SK-N-SH (cell line): ENCODE measurements at regions not wholly inside any gene's neighbourhood (a gene's known extent, or its start where the extent isn't known, plus 50 kb on each side); places are given as distances from the start of the nearest gene placed in this dataset.

Experiments
- CTCF ChIA-PET: fragments of 300-600, 350-600 bp; formaldehyde crosslinking; extraction: SDS; loops from one replicate; lab custom pipeline; 2021; lab: Yijun Ruan, JAX
- POLR2A ChIA-PET: fragments of 350-600 bp; sonication (Branson Sonifier 250); formaldehyde crosslinking; extraction: SDS; loops from one replicate; lab custom pipeline; 2020; ENCODE audit warnings: antibody characterized with exemption, inconsistent platforms; lab: Yijun Ruan, JAX
- DNase-seq: peaks from one replicate; pipeline ENCODE4 v3.0.0; 2012
- H2AFZ ChIP-seq: fragments of 200-600 bp; sonication (generic); 2 replicates; pipeline ENCODE4 v1.8.1; 2016; ENCODE audit warnings: antibody characterized with exemption, mild to moderate bottlenecking, low read depth
- H3F3A ChIP-seq: fragments of 200-600 bp; sonication (generic); replicated peaks from 2 replicates; pipeline ENCODE3; 2016; ENCODE audit warnings: antibody characterized with exemption, mild to moderate bottlenecking; ENCODE audit not compliant: insufficient read depth
- H3K27ac ChIP-seq, 2 experiments: fragments of 200-500 bp in 1 of 2; fragments of 200-600 bp in 1 of 2; sonication (Bioruptor generic) in 1 of 2; sonication (generic), shearing (Covaris generic) in 1 of 2; 2 replicates each; pipeline versions ENCODE4 v1.5.1 to v1.6.1; 2014 to 2016; ENCODE audit warnings: low read depth in 2 of 2, inconsistent platforms in 1 of 2, low read length in 1 of 2, mild to moderate bottlenecking in 1 of 2, mixed read lengths in 1 of 2
- H3K27me3 ChIP-seq: fragments of 200-600 bp; sonication (generic), shearing (Covaris generic); 2 replicates; pipeline ENCODE4 v1.6.1; 2016; ENCODE audit warnings: mixed run types; ENCODE audit not compliant: insufficient read depth
- H3K36me3 ChIP-seq, 2 experiments: fragments of 200-500 bp in 1 of 2; fragments of 200-600 bp in 1 of 2; sonication (Bioruptor generic) in 1 of 2; sonication (generic) in 1 of 2; replicated peaks in 1 of 2; 2 replicates each; pipeline versions ENCODE3 to v1.5.1; 2014 to 2016; ENCODE audit warnings: low read length in 1 of 2, mild to moderate bottlenecking in 1 of 2; ENCODE audit not compliant: insufficient read depth in 2 of 2, control insufficient read depth in 1 of 2
- H3K4me1 ChIP-seq, 2 experiments: fragments of 200-500 bp in 1 of 2; fragments of 200-600 bp in 1 of 2; sonication (Bioruptor generic) in 1 of 2; sonication (generic), shearing (Covaris generic) in 1 of 2; 2 replicates each; pipeline versions ENCODE4 v1.5.1 to v1.6.1; 2014 to 2016; ENCODE audit warnings: low read depth in 1 of 2, low read length in 1 of 2, mixed run types in 1 of 2; ENCODE audit not compliant: insufficient read depth in 2 of 2, control insufficient read depth in 1 of 2
- H3K4me2 ChIP-seq: fragments of 200-600 bp; sonication (generic), shearing (Covaris generic); 2 replicates; pipeline ENCODE4 v1.6.1; 2017; ENCODE audit warnings: mixed run types
- H3K4me3 ChIP-seq, 2 experiments: fragments of 200-500 bp in 1 of 2; fragments of 200-600 bp in 1 of 2; sonication (Bioruptor generic) in 1 of 2; sonication (generic), shearing (Covaris generic) in 1 of 2; 2 replicates each; pipeline versions ENCODE4 v1.5.1 to v1.8.1; 2014 to 2016; ENCODE audit warnings: low read depth in 2 of 2, inconsistent platforms in 1 of 2, low read length in 1 of 2, mild to moderate bottlenecking in 1 of 2, mixed read lengths in 1 of 2, moderate library complexity in 1 of 2
- H3K79me2 ChIP-seq: fragments of 200-600 bp; sonication (generic); 2 replicates; pipeline ENCODE4 v1.8.1; 2017; ENCODE audit warnings: mild to moderate bottlenecking; ENCODE audit not compliant: insufficient read depth
- H3K9ac ChIP-seq: fragments of 200-600 bp; sonication (generic); 2 replicates; pipeline ENCODE4 v1.6.1; 2017; ENCODE audit warnings: mixed run types
- H3K9me2 ChIP-seq: fragments of 200-600 bp; sonication (generic); 2 replicates; pipeline ENCODE4 v1.6.1; 2017; ENCODE audit warnings: mixed run types
- H3K9me3 ChIP-seq: fragments of 200-600 bp; sonication (generic); 2 replicates; pipeline ENCODE4 v1.6.1; 2017; ENCODE audit warnings: mixed run types, mild to moderate bottlenecking, moderate library complexity
- H4K20me1 ChIP-seq: fragments of 200-600 bp; sonication (generic); 2 replicates; pipeline ENCODE4 v1.6.1; 2017; ENCODE audit warnings: mild to moderate bottlenecking, mixed run types; ENCODE audit not compliant: insufficient read depth
- CHD2 ChIP-seq: fragments of 150-350 bp; IDR thresholded peaks from 2 replicates; pipeline ENCODE4 v1.6.1; 2018; ENCODE audit warnings: low read length; ENCODE audit not compliant: partially characterized antibody
- ELF1 ChIP-seq: IDR thresholded peaks from 2 replicates; pipeline ENCODE4 v1.4.0; 2012
- EP300 ChIP-seq, 2 experiments: IDR thresholded peaks; 2 replicates each; pipeline versions ENCODE4 v1.4.0 to v1.6.1; 2012; ENCODE audit warnings: borderline replicate concordance in 1 of 2, low read depth in 1 of 2, low read length in 1 of 2
- FOSL2 ChIP-seq: IDR thresholded peaks from 2 replicates; pipeline ENCODE4 v1.4.0; 2012; ENCODE audit warnings: low read depth, mild to moderate bottlenecking, moderate library complexity, borderline replicate concordance
- FOXM1 ChIP-seq: IDR thresholded peaks from 2 replicates; pipeline ENCODE4 v1.4.0; 2012; ENCODE audit warnings: low read depth, mild to moderate bottlenecking
- GABPA ChIP-seq: IDR thresholded peaks from 2 replicates; pipeline ENCODE4 v1.4.0; 2012; ENCODE audit warnings: low read depth, mild to moderate bottlenecking
- GATA2 ChIP-seq: sonication (generic); formaldehyde crosslinking; IDR thresholded peaks from 2 replicates; pipeline ENCODE4 v1.5.0; 2020; ENCODE audit warnings: mild to moderate bottlenecking, missing genetic modification reagents
- MEF2A ChIP-seq: IDR thresholded peaks from 2 replicates; pipeline ENCODE4 v1.4.0; 2012; ENCODE audit warnings: low read depth, borderline replicate concordance
- MXI1 ChIP-seq: IDR thresholded peaks from 2 replicates; pipeline ENCODE4 v1.6.1; 2012; ENCODE audit warnings: mild to moderate bottlenecking, low read depth, low read length, improper control_type of control experiment
- NFIC ChIP-seq: IDR thresholded peaks from 2 replicates; pipeline ENCODE4 v1.4.0; 2012; ENCODE audit warnings: borderline replicate concordance
- NRF1 ChIP-seq: IDR thresholded peaks from 2 replicates; pipeline ENCODE4 v1.6.1; 2012; ENCODE audit warnings: low read depth, mild to moderate bottlenecking, low read length
- RAD21 ChIP-seq: IDR thresholded peaks from 2 replicates; pipeline ENCODE4 v1.6.1; 2012; ENCODE audit warnings: mild to moderate bottlenecking, low read length
- RCOR1 ChIP-seq: fragments of 150-350 bp; IDR thresholded peaks from 2 replicates; pipeline ENCODE4 v1.6.1; 2017; ENCODE audit warnings: antibody characterized with exemption, low read length
- RFX5 ChIP-seq: IDR thresholded peaks from 2 replicates; pipeline ENCODE4 v1.6.1; 2012; ENCODE audit warnings: mild to moderate bottlenecking, improper control_type of control experiment, low read length
- SIN3A ChIP-seq: IDR thresholded peaks from 2 replicates; pipeline ENCODE4 v1.6.1; 2012; ENCODE audit warnings: low read depth, mild to moderate bottlenecking, low read length, moderate library complexity, borderline replicate concordance
- SMC3 ChIP-seq: IDR thresholded peaks from 2 replicates; pipeline ENCODE4 v1.6.1; 2012; ENCODE audit warnings: low read depth, low read length, improper control_type of control experiment
- YY1 ChIP-seq: IDR thresholded peaks from 2 replicates; pipeline ENCODE4 v1.4.0; 2012; ENCODE audit warnings: low read depth, mild to moderate bottlenecking
- WGBS: methylation state at CpG from one replicate; pipeline ENCODE4 v1.1.6; 2017; ENCODE audit warnings: low lambda C conversion rate; 5-methylcytosine and 5-hydroxymethylcytosine counted together
- TF ChIP-seq, protein P1 (sequence below): fragments of 150-350 bp; IDR thresholded peaks from 2 replicates; pipeline ENCODE4 v1.6.1; 2017; ENCODE audit warnings: antibody characterized with exemption, low read length, low read depth, borderline replicate concordance
- TF ChIP-seq, protein P2 (sequence below): fragments of 150-350 bp; IDR thresholded peaks from 2 replicates; pipeline ENCODE4 v1.6.1; 2016; ENCODE audit warnings: mild to moderate bottlenecking, low read depth, low read length
- TF ChIP-seq, protein P3 (sequence below): IDR thresholded peaks from 2 replicates; pipeline ENCODE4 v1.4.0; 2012; ENCODE audit warnings: low read depth, borderline replicate concordance

DNA sequence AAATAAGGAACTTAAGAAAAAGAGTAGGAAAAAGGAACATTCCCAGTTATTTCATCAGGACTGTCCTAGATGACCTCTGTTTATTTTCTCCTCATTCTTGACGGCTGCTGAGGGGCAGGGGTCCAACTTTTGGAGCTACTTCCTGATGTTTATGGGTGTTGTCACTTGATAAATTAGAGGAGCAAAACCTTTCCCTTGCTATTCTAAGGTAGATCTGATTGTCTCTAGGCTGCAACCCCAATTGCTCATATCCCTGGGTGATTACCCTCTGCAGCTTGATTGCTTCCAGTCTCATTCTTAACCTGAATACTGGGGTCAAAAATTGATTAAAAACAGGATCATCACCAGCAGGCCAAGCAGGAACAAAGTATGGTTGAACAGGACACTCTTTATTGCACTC is 311.0 kb upstream of the NDN start:
- ChIA-PET POLR2A (no interaction called here), CTCF (no interaction called here)
- no peak for DNase-seq
- H3K9ac ChIP-seq, result no peak overlapping the region
- no peaks in the 10 kb centered on the region for H4K20me1 ChIP-seq
- no peak overlapping the region for H3K4me2 ChIP-seq
- WGBS, result 0% methylated on average over 1 of the region's 1 CpG
- no peak overlapping the region for H2AFZ ChIP-seq
- H3K9me3 ChIP-seq, result no peaks in the 10 kb centered on the region
- H3K9me2 ChIP-seq, result no peaks in the 10 kb centered on the region
- H3K79me2 ChIP-seq, result no peaks in the 10 kb centered on the region
- no peak overlapping the region for H3K4me3 ChIP-seq
- H3K27me3 ChIP-seq, result no peaks in the 10 kb centered on the region
- H3K4me1 ChIP-seq, result no peaks in the 10 kb centered on the region
- H3F3A ChIP-seq, result no peaks in the 10 kb centered on the region
- H3K27ac ChIP-seq, result no peak overlapping the region
- no peak for TF ChIP-seq FOSL2
- no peak for TF ChIP-seq ELF1
- no peak for TF ChIP-seq MEF2A
- no peak for TF ChIP-seq SIN3A
- TF ChIP-seq FOXM1, result no peak
- no peak for TF ChIP-seq SMC3
- TF ChIP-seq, protein P1, sequence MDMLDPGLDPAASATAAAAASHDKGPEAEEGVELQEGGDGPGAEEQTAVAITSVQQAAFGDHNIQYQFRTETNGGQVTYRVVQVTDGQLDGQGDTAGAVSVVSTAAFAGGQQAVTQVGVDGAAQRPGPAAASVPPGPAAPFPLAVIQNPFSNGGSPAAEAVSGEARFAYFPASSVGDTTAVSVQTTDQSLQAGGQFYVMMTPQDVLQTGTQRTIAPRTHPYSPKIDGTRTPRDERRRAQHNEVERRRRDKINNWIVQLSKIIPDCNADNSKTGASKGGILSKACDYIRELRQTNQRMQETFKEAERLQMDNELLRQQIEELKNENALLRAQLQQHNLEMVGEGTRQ, result no peak
- TF ChIP-seq EP300 (IDR thresholded peaks at IDR 0.05; ENCODE audit: borderline replicate concordance in 1 of 2, low read depth in 1 of 2, low read length in 1 of 2), result no peak
- no peak for TF ChIP-seq MXI1
- TF ChIP-seq, protein P2, sequence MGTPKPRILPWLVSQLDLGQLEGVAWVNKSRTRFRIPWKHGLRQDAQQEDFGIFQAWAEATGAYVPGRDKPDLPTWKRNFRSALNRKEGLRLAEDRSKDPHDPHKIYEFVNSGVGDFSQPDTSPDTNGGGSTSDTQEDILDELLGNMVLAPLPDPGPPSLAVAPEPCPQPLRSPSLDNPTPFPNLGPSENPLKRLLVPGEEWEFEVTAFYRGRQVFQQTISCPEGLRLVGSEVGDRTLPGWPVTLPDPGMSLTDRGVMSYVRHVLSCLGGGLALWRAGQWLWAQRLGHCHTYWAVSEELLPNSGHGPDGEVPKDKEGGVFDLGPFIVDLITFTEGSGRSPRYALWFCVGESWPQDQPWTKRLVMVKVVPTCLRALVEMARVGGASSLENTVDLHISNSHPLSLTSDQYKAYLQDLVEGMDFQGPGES, result no peak
- TF ChIP-seq GATA2 (CRISPR knock-in tag), result no peak
- no peaks in the 10 kb centered on the region for H3K36me3 ChIP-seq

DNA sequence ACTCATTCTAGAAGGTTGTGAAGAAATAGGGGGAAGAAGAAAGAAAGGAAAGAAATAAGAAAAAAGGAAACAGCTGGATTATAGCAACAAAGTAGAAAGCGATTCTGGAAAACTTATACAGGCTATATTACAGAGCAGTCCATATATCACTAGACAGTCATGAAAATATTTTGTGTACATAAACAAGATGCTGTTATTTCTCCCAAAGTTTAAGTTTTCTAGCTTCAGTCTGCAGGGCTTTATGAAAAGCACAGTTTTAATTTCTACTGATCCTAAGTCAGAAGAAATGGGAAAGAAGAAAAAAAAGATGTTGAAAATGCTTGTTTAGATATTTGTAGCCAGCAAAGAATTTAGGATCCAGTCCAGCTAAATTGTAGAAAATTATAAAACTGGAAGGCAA is 321.4 kb upstream of the NDN start:
- TF ChIP-seq FOSL2, result no peak
- TF ChIP-seq MXI1, result no peak
- TF ChIP-seq FOXM1, result no peak
- TF ChIP-seq ELF1, result no peak
- TF ChIP-seq NFIC, result no peak
- TF ChIP-seq NRF1, result no peak
- no peak for TF ChIP-seq CHD2
- TF ChIP-seq YY1, result no peak
- TF ChIP-seq, protein P2, result no peak
- no peak for TF ChIP-seq RFX5
- TF ChIP-seq GABPA, result no peak
- TF ChIP-seq, protein P3, sequence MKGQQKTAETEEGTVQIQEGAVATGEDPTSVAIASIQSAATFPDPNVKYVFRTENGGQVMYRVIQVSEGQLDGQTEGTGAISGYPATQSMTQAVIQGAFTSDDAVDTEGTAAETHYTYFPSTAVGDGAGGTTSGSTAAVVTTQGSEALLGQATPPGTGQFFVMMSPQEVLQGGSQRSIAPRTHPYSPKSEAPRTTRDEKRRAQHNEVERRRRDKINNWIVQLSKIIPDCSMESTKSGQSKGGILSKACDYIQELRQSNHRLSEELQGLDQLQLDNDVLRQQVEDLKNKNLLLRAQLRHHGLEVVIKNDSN, result no peak
- no peak for TF ChIP-seq RCOR1
- no peak for TF ChIP-seq RAD21
- TF ChIP-seq, all 33 proteins: peak for 0
- no peaks in the 10 kb centered on the region for H3K4me1 ChIP-seq
- ChIA-PET CTCF (no interaction called here), POLR2A (no interaction called here)
- no peaks in the 10 kb centered on the region for H3K36me3 ChIP-seq
- H3F3A ChIP-seq, result no peaks in the 10 kb centered on the region
- H3K27me3 ChIP-seq, result no peaks in the 10 kb centered on the region
- no peak overlapping the region for H2AFZ ChIP-seq
- 0 out of 2 replicates have a peak, but pooled peaks cover 4% of the 10 kb centered on the region for H3K9me3 ChIP-seq
- no peaks in the 10 kb centered on the region for H4K20me1 ChIP-seq
- whole genome bisulfite sequencing, result 3% methylated on average over 1 of the region's 1 CpG
- H3K79me2 ChIP-seq, result no peaks in the 10 kb centered on the region
- H3K4me3 ChIP-seq, result no peak overlapping the region
- H3K9ac ChIP-seq, result no peak overlapping the region
- no peak overlapping the region for H3K27ac ChIP-seq
- H3K9me2 ChIP-seq, result no peaks in the 10 kb centered on the region
- no peak for DNase-seq
- H3K4me2 ChIP-seq, result no peak overlapping the region
